Stomach (tissue), 4 donors: ENCODE measurements at regions not wholly inside any gene's neighbourhood (a gene's known extent, or its start where the extent isn't known, plus 50 kb on each side); places are given as distances from the start of the nearest gene placed in this dataset.

Experiments
- EP300 ChIP-seq: sonication (generic); formaldehyde crosslinking; IDR thresholded peaks from one replicate; pipeline ENCODE4 v1.6.1; 2017; ENCODE audit warnings: antibody characterized with exemption
- POLR2AphosphoS5 ChIP-seq, 3 donors: sonication (generic); formaldehyde crosslinking; IDR thresholded peaks; one replicate each; pipeline ENCODE4 v1.6.1; 2016; ENCODE audit warnings: antibody characterized with exemption in 3 of 3
- TF ChIP-seq, protein P1 (sequence below), 7 experiments: fragments of 450-650 bp in 4 of 7; fragments of 200-600 bp in 3 of 7; sonication (generic) in 3 of 7; IDR thresholded peaks; one replicate each; pipeline ENCODE4 v1.5.1; 2016 to 2019; ENCODE audit warnings: antibody characterized with exemption in 7 of 7, control low read depth in 2 of 7, mild to moderate bottlenecking in 1 of 7

DNA sequence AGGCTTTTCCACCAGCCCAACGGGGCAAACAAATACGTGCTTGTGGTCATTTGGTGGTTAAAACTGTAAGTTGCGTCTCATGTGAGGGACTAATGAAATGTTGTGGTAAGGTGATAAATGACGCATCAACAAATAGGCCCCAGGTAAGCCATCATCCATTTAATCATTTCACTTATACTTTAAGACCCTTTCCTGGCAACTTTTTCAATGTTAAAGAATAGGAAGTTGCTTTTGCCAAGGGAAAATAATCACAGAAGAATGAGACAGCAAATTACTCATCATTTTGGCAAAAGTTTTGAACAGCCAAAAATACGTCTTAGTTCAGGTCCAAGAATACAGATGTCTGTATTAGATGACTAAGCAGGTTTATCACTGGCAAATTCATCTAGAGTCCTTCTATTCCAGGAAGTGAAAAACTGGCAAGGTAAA is 660.4 kb downstream of the SLITRK1 start:
- TF ChIP-seq, protein P1, sequence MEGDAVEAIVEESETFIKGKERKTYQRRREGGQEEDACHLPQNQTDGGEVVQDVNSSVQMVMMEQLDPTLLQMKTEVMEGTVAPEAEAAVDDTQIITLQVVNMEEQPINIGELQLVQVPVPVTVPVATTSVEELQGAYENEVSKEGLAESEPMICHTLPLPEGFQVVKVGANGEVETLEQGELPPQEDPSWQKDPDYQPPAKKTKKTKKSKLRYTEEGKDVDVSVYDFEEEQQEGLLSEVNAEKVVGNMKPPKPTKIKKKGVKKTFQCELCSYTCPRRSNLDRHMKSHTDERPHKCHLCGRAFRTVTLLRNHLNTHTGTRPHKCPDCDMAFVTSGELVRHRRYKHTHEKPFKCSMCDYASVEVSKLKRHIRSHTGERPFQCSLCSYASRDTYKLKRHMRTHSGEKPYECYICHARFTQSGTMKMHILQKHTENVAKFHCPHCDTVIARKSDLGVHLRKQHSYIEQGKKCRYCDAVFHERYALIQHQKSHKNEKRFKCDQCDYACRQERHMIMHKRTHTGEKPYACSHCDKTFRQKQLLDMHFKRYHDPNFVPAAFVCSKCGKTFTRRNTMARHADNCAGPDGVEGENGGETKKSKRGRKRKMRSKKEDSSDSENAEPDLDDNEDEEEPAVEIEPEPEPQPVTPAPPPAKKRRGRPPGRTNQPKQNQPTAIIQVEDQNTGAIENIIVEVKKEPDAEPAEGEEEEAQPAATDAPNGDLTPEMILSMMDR (IDR thresholded peaks at IDR 0.05): no peak
- TF ChIP-seq EP300 (no peak), POLR2AphosphoS5 (IDR thresholded peaks at IDR 0.05) (no peak)
